Testis (tissue), 2 donors: ENCODE measurements at regions not wholly inside any gene's neighbourhood (a gene's known extent, or its start where the extent isn't known, plus 50 kb on each side); places are given as distances from the start of the nearest gene placed in this dataset.

Experiments used
- DNase-seq: peaks from one replicate; pipeline ENCODE4 v3.0.0-alpha.2; 2019
- H3K27ac ChIP-seq, 2 donors: fragments of 200-600 bp; sonication (generic); one replicate each; pipeline ENCODE4 v1.5.1; 2019
- H3K27me3 ChIP-seq: fragments of 200-600 bp; sonication (generic); one replicate; pipeline ENCODE4 v1.5.1; 2019
- H3K36me3 ChIP-seq: fragments of 200-600 bp; sonication (generic); one replicate; pipeline ENCODE4 v1.5.1; 2017; ENCODE audit warnings: low read depth; ENCODE audit errors: missing control alignments
- H3K4me1 ChIP-seq: fragments of 200-600 bp; sonication (generic); one replicate; pipeline ENCODE4 v1.5.1; 2019
- H3K4me3 ChIP-seq, 2 donors: fragments of 200-600 bp; sonication (generic); one replicate each; pipeline ENCODE4 v1.5.1; 2017 to 2019
- H3K9me3 ChIP-seq: fragments of 200-600 bp; sonication (generic); one replicate; pipeline ENCODE4 v1.5.1; 2017
- POLR2A ChIP-seq: fragments of 450-650 bp; IDR thresholded peaks from one replicate; pipeline ENCODE4 v1.6.1; 2017; ENCODE audit warnings: antibody characterized with exemption, mild to moderate bottlenecking, moderate library complexity
- WGBS, 2 donors: methylation state at CpG; one replicate each; pipeline ENCODE4 v1.1.5; 2018; 5-methylcytosine and 5-hydroxymethylcytosine counted together
- intact Hi-C: fragments of 100-400 bp; cut with DNase I; formaldehyde crosslinking; loops from one replicate; pipeline ENCODE4 v1.15.1; 2023; ENCODE audit warnings: low total_unique reads
- TF ChIP-seq, protein P1 (sequence below), 3 experiments: fragments of 450-650 bp in 2 of 3; fragments of 200-600 bp in 1 of 3; sonication (generic) in 1 of 3; IDR thresholded peaks; one replicate each; pipeline ENCODE4 v1.5.1; 2016 to 2019; ENCODE audit warnings: antibody characterized with exemption in 3 of 3, mild to moderate bottlenecking in 2 of 3, moderate library complexity in 1 of 3

DNA sequence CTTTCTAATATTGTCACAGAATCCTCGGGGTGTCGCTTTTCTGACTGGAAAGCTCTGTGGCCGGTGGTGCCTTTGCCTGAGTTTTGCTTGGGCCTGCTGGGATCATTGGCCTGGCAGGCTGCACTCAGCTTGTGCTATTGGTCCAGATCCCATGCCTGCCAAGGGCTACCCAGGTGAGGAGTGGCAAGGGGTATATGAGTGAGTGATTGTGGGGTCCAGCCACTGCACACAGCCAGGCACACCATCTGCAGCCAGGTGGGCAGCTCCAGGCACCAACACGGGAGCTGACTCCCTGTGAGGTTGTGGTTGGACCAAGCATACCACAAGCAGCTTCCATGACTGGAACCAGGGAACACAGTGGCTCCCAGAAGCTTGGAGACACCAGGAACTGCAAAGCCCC lies 557.2 kb downstream of the SI start:
- TF ChIP-seq POLR2A: no peak
- TF ChIP-seq, protein P1, sequence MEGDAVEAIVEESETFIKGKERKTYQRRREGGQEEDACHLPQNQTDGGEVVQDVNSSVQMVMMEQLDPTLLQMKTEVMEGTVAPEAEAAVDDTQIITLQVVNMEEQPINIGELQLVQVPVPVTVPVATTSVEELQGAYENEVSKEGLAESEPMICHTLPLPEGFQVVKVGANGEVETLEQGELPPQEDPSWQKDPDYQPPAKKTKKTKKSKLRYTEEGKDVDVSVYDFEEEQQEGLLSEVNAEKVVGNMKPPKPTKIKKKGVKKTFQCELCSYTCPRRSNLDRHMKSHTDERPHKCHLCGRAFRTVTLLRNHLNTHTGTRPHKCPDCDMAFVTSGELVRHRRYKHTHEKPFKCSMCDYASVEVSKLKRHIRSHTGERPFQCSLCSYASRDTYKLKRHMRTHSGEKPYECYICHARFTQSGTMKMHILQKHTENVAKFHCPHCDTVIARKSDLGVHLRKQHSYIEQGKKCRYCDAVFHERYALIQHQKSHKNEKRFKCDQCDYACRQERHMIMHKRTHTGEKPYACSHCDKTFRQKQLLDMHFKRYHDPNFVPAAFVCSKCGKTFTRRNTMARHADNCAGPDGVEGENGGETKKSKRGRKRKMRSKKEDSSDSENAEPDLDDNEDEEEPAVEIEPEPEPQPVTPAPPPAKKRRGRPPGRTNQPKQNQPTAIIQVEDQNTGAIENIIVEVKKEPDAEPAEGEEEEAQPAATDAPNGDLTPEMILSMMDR (IDR thresholded peaks at IDR 0.05): no peak
- Histone ChIP-seq H3K4me1 (no peaks in the 10 kb centered on the region), H3K27me3 (no peaks in the 10 kb centered on the region), H3K4me3 (no peak overlapping the region), H3K36me3 (no peaks in the 10 kb centered on the region), H3K27ac (no peak overlapping the region), H3K9me3 (no peaks in the 10 kb centered on the region)
- intact Hi-C loops: no loop called here
- no peak for DNase-seq
- 86 to 88% methylated on average over 3 to 4 of the region's 4 CpGs for whole genome bisulfite sequencing, 2 donors

DNA sequence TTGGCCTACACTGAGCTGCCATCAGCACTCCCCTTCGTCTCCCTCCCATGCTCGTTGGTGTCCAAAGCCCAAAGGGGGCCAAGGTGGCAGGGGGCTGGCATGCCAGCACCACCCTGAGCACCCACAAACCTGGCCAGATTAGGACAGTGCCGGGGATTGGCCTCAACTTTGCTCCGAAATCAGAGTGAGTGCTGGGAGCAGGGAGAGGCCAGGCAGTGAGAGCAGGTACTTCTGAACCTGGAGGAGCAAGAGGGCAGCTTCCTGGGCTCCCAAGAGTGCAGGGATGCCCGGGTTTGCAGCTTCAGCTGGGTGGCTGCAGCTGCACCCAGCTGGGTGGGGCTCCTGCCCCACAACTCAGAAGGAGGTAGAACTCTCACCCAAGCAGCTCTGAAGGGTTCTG lies 563.0 kb downstream of the SI start:
- WGBS, 2 donors: 92% methylated on average over 5 of the region's 5 CpGs; no CpG with 5 or more reads in 1 of the 2 donors
- H3K4me3 ChIP-seq: no peak overlapping the region
- no peaks in the 10 kb centered on the region for H3K4me1 ChIP-seq
- intact Hi-C loops: no loop called here
- TF ChIP-seq, protein P1 (IDR thresholded peaks at IDR 0.05): no peak
- TF ChIP-seq POLR2A: no peak
- no peak for DNase-seq
- H3K27me3 ChIP-seq: no peaks in the 10 kb centered on the region
- H3K9me3 ChIP-seq: no peaks in the 10 kb centered on the region
- no peaks in the 10 kb centered on the region for H3K36me3 ChIP-seq
- no peak overlapping the region for H3K27ac ChIP-seq

DNA sequence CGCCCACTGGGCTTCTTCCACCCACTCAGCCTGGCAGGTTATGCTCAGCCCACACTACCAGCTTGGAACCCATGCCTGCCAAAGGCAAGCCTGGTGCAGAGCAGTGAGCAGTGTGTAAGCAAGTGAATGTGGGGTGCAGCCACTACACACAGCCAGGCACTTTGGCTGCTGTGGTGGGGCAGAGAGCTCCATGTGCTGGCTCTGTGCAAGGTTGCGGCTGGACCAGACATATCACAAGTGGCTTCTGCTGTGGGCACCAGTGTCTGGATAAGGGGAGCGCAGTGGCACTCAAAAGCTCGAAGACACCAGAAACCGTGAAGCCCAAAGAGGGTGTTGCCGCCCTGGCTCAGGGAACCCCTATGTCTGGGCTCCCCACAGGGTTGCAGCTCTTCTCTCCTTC lies 563.7 kb downstream of the SI start:
- H3K36me3 ChIP-seq: no peaks in the 10 kb centered on the region
- TF ChIP-seq, protein P1 (IDR thresholded peaks at IDR 0.05): no peak
- TF ChIP-seq POLR2A: no peak
- no peaks in the 10 kb centered on the region for H3K9me3 ChIP-seq
- DNase-seq: no peak
- no peaks in the 10 kb centered on the region for H3K4me1 ChIP-seq
- H3K27ac ChIP-seq: no peak overlapping the region
- no peaks in the 10 kb centered on the region for H3K27me3 ChIP-seq
- intact Hi-C loops: no loop called here
- H3K4me3 ChIP-seq: no peak overlapping the region
- WGBS, 2 donors: 92 to 96% methylated on average over 1 to 6 of the region's 6 CpGs

DNA sequence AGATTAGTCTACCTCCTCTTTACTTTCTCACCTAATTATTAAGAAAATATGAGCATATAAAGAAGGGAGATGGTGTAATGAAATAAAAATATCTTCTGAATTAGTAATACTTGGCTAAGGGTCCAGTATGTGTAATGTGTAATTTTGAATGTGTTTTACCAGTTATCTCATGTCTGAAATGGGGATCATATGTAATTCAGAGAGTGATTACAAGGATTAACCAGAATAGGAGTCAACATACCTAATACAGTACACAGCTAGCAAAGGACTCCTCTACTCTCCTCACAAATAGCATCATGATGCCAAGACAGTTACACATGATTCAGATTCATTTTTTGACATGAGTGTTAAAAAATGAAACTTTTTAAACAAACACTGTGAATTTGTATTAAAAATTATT lies 570.4 kb downstream of the SI start:
- no peaks in the 10 kb centered on the region for H3K4me1 ChIP-seq
- H3K4me3 ChIP-seq: no peak overlapping the region
- intact Hi-C loops: no loop called here
- DNase-seq: no peak
- H3K27me3 ChIP-seq: no peaks in the 10 kb centered on the region
- TF ChIP-seq, protein P1 (IDR thresholded peaks at IDR 0.05): no peak
- no peak for TF ChIP-seq POLR2A
- H3K9me3 ChIP-seq: no peaks in the 10 kb centered on the region
- H3K27ac ChIP-seq: no peak overlapping the region
- no peaks in the 10 kb centered on the region for H3K36me3 ChIP-seq

DNA sequence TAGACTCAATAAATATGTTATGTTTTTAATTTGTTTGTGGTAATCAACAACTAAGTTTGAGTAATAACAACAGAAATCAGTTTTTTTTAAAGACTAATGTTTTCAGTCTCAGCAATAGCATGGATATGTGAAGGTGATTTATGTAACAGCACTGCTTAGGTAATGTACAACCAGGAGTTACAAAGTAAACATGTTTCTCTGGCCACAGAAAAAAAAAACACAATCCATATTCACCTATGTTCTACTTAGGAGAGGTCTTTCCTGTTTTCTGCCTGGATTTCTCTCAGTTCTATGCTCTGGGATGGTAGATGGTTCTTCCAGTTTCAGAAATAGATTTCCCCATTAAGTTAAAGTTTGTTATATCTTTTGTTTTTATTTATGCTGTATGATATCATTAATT lies 579.4 kb downstream of the SI start:
- Histone ChIP-seq H3K4me3 (no peak overlapping the region), H3K36me3 (no peaks in the 10 kb centered on the region), H3K27me3 (no peaks in the 10 kb centered on the region), H3K9me3 (no peaks in the 10 kb centered on the region), H3K4me1 (no peaks in the 10 kb centered on the region), H3K27ac (no peak overlapping the region)
- TF ChIP-seq POLR2A: no peak
- intact Hi-C loops: no loop called here
- no peak for DNase-seq
